Cardiac muscle cell (in vitro differentiated cells and primary cell): ENCODE measurements at regions not wholly inside any gene's neighbourhood (a gene's known extent, or its start where the extent isn't known, plus 50 kb on each side); places are given as distances from the start of the nearest gene placed in this dataset.

ENCODE experiments used
- DNase-seq, 2 donors: peaks; one replicate each; pipeline versions ENCODE4 v3.0.0 to v3.0.0-alpha.2; 2010 to 2017; ENCODE audit warnings: low read depth in 1 of 2, low spot score in 1 of 2
- H3K27ac ChIP-seq: fragments of 200-600 bp; sonication (generic); 2 replicates; pipeline ENCODE4 v1.5.1; 2016
- H3K27me3 ChIP-seq: fragments of 200-600 bp; sonication (generic); 2 replicates; pipeline ENCODE4 v1.6.0; 2016; ENCODE audit warnings: control low read depth
- H3K36me3 ChIP-seq: fragments of 200-600 bp; sonication (generic); 2 replicates; pipeline ENCODE4 v1.5.1; 2016; ENCODE audit warnings: control low read depth
- H3K4me1 ChIP-seq: fragments of 200-600 bp; sonication (generic); 2 replicates; pipeline ENCODE4 v1.8.1; 2017; ENCODE audit warnings: low read depth, mild to moderate bottlenecking, mixed run types
- H3K4me3 ChIP-seq: fragments of 200-600 bp; sonication (generic); 2 replicates; pipeline ENCODE4 v1.5.1; 2016; ENCODE audit warnings: mild to moderate bottlenecking
- H3K9me3 ChIP-seq: fragments of 200-600 bp; sonication (generic); 2 replicates; pipeline ENCODE4 v1.5.1; 2017; ENCODE audit warnings: low read depth, mild to moderate bottlenecking, control low read depth
- CTCF ChIP-seq: IDR thresholded peaks from 2 replicates; pipeline ENCODE4 v1.5.1; 2012; ENCODE audit warnings: low read depth, mild to moderate bottlenecking, low read length

DNA sequence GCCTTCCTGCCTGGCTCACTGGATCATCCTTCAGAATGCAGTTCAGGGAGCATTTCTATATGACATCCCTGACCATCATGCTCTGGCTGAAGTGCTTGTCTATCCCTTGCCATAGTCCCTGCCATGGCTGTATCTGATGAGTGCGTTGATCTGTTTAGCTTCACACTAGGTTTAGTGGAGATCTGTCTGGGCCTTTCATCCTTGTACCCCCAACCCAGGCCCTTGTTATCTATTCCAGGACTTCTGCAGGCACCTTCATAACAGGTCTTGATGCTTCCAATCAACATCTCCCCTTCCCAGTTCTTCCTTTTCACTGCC lies 102.4 kb downstream of the QRSL1 start:
- Histone ChIP-seq H3K4me1 (no peaks in the 10 kb centered on the region), H3K9me3 (no peaks in the 10 kb centered on the region), H3K36me3 (no peaks in the 10 kb centered on the region), H3K27me3 (no peaks in the 10 kb centered on the region), H3K4me3 (no peak overlapping the region), H3K27ac (no peak overlapping the region)
- TF ChIP-seq CTCF: no peak
- no peak for DNase-seq

- no peaks in the 10 kb centered on the region for H3K36me3 ChIP-seq
- TF ChIP-seq CTCF: no peak
- H3K4me1 ChIP-seq: no peaks in the 10 kb centered on the region
- H3K9me3 ChIP-seq: no peaks in the 10 kb centered on the region
- no peak for DNase-seq
- H3K4me3 ChIP-seq: no peak overlapping the region
- H3K27ac ChIP-seq: no peak overlapping the region
- H3K27me3 ChIP-seq: no peaks in the 10 kb centered on the region
Measured at GRCh38 chr6:106731144-106731842, 101.9 kb downstream of the QRSL1 start.

- Histone ChIP-seq H3K27me3 (no peaks in the 10 kb centered on the region), H3K27ac (no peak overlapping the region), H3K4me1 (no peaks in the 10 kb centered on the region), H3K4me3 (no peak overlapping the region), H3K9me3 (no peaks in the 10 kb centered on the region), H3K36me3 (no peaks in the 10 kb centered on the region)
- DNase-seq: no peak
- TF ChIP-seq CTCF: no peak
Measured at GRCh38 chr6:106730718-106731117, 101.3 kb downstream of the QRSL1 start.

DNA sequence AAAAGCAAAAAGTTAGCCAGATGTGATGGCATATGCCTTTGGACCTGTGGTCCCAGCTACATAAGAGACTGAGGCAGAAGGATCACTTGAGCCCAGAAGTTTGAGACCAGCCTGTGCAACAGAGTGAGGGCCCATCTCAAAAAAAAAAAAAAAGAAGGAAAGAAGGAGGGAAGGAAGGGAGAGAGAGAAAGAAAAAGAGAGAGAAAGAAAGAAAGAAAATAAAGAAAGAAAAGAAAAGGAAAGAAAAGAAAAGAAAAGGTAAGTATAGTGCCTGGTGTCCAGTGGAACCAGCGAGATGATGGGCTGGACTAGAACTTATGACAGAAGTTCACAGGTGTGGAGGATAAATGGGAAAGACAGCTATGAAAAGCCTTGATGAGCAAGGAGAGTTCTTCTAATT lies 100.9 kb downstream of the QRSL1 start:
- no peak for DNase-seq
- H3K4me1 ChIP-seq: no peaks in the 10 kb centered on the region
- no peak overlapping the region for H3K27ac ChIP-seq
- H3K9me3 ChIP-seq: no peaks in the 10 kb centered on the region
- no peaks in the 10 kb centered on the region for H3K36me3 ChIP-seq
- no peak overlapping the region for H3K4me3 ChIP-seq
- TF ChIP-seq CTCF: no peak
- no peaks in the 10 kb centered on the region for H3K27me3 ChIP-seq

- H3K36me3 ChIP-seq: no peaks in the 10 kb centered on the region
- DNase-seq: no peak
- H3K4me3 ChIP-seq: no peak overlapping the region
- no peaks in the 10 kb centered on the region for H3K9me3 ChIP-seq
- H3K27me3 ChIP-seq: no peaks in the 10 kb centered on the region
- no peak for TF ChIP-seq CTCF
- H3K27ac ChIP-seq: no peak overlapping the region
- no peaks in the 10 kb centered on the region for H3K4me1 ChIP-seq
Measured at GRCh38 chr6:106729841-106730240, 100.5 kb downstream of the QRSL1 start.
